Thymus (tissue), 11 donors: ENCODE measurements at regions not wholly inside any gene's neighbourhood (a gene's known extent, or its start where the extent isn't known, plus 50 kb on each side); places are given as distances from the start of the nearest gene placed in this dataset.

Source experiments
- DNase-seq, 9 donors: peaks; one replicate each; pipeline ENCODE4 v3.0.0-alpha.2; 2013; ENCODE audit warnings: low spot score in 9 of 9, low read depth in 6 of 9, missing footprints in 1 of 9
- H3K27ac ChIP-seq, 2 donors: one replicate each; pipeline ENCODE4 v1.5.1; 2013; ENCODE audit warnings: control low read depth in 1 of 2, low read depth in 1 of 2, low read length in 1 of 2, mild to moderate bottlenecking in 1 of 2, moderate library complexity in 1 of 2
- H3K27me3 ChIP-seq, 2 donors: one replicate each; pipeline ENCODE4 v1.5.1; 2013; ENCODE audit warnings: low read length in 1 of 2; ENCODE audit not compliant: control insufficient read depth in 2 of 2, insufficient read depth in 1 of 2
- H3K36me3 ChIP-seq, 2 donors: one replicate each; pipeline ENCODE4 v1.5.1; 2013; ENCODE audit warnings: low read length in 1 of 2, mild to moderate bottlenecking in 1 of 2, moderate library complexity in 1 of 2; ENCODE audit not compliant: control insufficient read depth in 2 of 2, insufficient read depth in 2 of 2
- H3K4me1 ChIP-seq, 2 donors: one replicate each; pipeline ENCODE4 v1.5.1; 2013; ENCODE audit warnings: low read length in 2 of 2; ENCODE audit not compliant: control insufficient read depth in 2 of 2, insufficient read depth in 2 of 2
- H3K4me3 ChIP-seq, 2 donors: one replicate each; pipeline ENCODE4 v1.5.1; 2013; ENCODE audit warnings: low read length in 2 of 2, control low read depth in 1 of 2, mild to moderate bottlenecking in 1 of 2
- H3K9me3 ChIP-seq, 2 donors: one replicate each; pipeline ENCODE4 v1.5.1; 2013; ENCODE audit warnings: low read length in 1 of 2, mild to moderate bottlenecking in 1 of 2; ENCODE audit not compliant: control insufficient read depth in 2 of 2, insufficient read depth in 1 of 2
- WGBS: extraction: QIAGEN DNeasy Blood & Tissue Kit; methylation state at CpG from one replicate; pipeline ENCODE4 v1.1.7; 2013; 5-methylcytosine and 5-hydroxymethylcytosine counted together
- donor health status: healthy.

DNA sequence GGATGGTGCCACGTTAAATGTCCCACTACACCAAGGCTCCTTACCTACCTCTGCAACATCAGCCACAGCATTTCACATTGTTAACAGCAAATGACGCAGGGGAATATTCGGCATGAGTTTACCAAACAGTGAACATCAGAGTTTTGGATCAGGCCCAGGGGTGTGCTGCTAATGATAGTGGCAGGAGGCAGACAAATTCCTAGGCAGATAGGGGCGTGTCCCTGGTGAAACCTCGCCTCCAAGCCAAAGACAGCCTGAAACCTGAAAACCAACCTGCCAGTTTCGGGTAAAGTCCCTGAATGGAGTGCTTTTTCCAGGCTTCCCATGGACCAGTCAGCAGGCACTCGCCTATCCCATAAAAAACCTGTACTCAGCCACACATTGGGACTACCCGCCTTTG is 133.6 kb downstream of the SH3BGRL2 start:
- H3K27me3 ChIP-seq: no peaks in the 10 kb centered on the region
- no peaks in the 10 kb centered on the region for H3K4me1 ChIP-seq
- DNase-seq: no peak
- WGBS: 75% methylated on average over 8 of the region's 8 CpGs
- no peak overlapping the region for H3K4me3 ChIP-seq
- peaks cover 0 to 10% of the 10 kb centered on the region in 2 donors for H3K9me3 ChIP-seq
- H3K36me3 ChIP-seq: no peaks in the 10 kb centered on the region
- H3K27ac ChIP-seq: no peak overlapping the region

- no peak overlapping the region for H3K4me3 ChIP-seq
- peaks cover 0 to 10% of the 10 kb centered on the region in 2 donors for H3K9me3 ChIP-seq
- WGBS: 75% methylated on average over 2 of the region's 2 CpGs
- H3K27me3 ChIP-seq: no peaks in the 10 kb centered on the region
- H3K4me1 ChIP-seq: no peaks in the 10 kb centered on the region
- H3K27ac ChIP-seq: no peak overlapping the region
- no peaks in the 10 kb centered on the region for H3K36me3 ChIP-seq
- no peak for DNase-seq
These were observed 132.2 kb downstream of the SH3BGRL2 start for GRCh38 chr6:79763301-79763700.

DNA sequence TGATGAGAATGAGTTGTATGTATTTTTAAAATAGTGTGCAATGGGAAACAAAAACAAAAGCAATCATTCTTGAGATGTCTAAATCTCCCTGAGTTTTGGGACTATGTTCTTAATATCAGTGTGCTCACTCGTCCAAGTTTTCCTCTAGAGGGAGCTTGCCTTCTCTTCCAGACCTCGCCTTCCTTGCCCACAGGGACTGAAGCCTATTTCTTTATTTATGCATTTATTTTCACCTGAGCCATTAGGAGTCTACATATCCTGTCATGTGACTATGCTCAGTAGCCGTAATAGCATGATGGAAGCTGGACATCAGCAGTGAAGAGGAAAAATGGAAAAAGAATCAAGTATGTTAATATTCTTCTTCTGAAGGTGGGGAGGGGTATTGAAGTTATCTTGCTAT is 131.2 kb downstream of the SH3BGRL2 start:
- no peaks in the 10 kb centered on the region for H3K27me3 ChIP-seq
- no peaks in the 10 kb centered on the region for H3K36me3 ChIP-seq
- no peak overlapping the region for H3K4me3 ChIP-seq
- peaks cover 0 to 10% of the 10 kb centered on the region in 2 donors for H3K9me3 ChIP-seq
- H3K27ac ChIP-seq: no peak overlapping the region
- 36% methylated on average over 3 of the region's 3 CpGs for WGBS
- no peaks in the 10 kb centered on the region for H3K4me1 ChIP-seq
- DNase-seq: no peak

- no peak for DNase-seq
- Histone ChIP-seq H3K4me1 (no peaks in the 10 kb centered on the region), H3K9me3 (no peaks in the 10 kb centered on the region), H3K36me3 (no peaks in the 10 kb centered on the region), H3K27ac (no peak overlapping the region), H3K4me3 (no peak overlapping the region), H3K27me3 (no peaks in the 10 kb centered on the region)
- WGBS: 81% methylated on average over 2 of the region's 2 CpGs
These were observed 125.4 kb downstream of the SH3BGRL2 start for GRCh38 chr6:79756496-79756895.

- DNase-seq: no peak
- H3K9me3 ChIP-seq: no peaks in the 10 kb centered on the region
- H3K4me3 ChIP-seq: no peak overlapping the region
- WGBS: 32% methylated on average over 4 of the region's 4 CpGs
- H3K4me1 ChIP-seq: no peaks in the 10 kb centered on the region
- H3K27ac ChIP-seq: no peak overlapping the region
- H3K27me3 ChIP-seq: no peaks in the 10 kb centered on the region
- no peaks in the 10 kb centered on the region for H3K36me3 ChIP-seq
These were observed 124.8 kb downstream of the SH3BGRL2 start for GRCh38 chr6:79755967-79756366.
